Stimulated activated CD4-positive, alpha-beta T cell treated with anti-CD3 and anti-CD28 coated beads, Interleukin-4, amount 100 ng/mL, for 1 hour (primary cell): ENCODE measurements at regions not wholly inside any gene's neighbourhood (a gene's known extent, or its start where the extent isn't known, plus 50 kb on each side); places are given as distances from the start of the nearest gene placed in this dataset.

Experiments used
- DNase-seq: peaks from one replicate; pipeline ENCODE4 v3.0.0-alpha.2; 2020

GRCh38 chr14:65286443-65286842 lies 126.1 kb upstream of the FUT8 start:
- DNase-seq: no peak

DNA sequence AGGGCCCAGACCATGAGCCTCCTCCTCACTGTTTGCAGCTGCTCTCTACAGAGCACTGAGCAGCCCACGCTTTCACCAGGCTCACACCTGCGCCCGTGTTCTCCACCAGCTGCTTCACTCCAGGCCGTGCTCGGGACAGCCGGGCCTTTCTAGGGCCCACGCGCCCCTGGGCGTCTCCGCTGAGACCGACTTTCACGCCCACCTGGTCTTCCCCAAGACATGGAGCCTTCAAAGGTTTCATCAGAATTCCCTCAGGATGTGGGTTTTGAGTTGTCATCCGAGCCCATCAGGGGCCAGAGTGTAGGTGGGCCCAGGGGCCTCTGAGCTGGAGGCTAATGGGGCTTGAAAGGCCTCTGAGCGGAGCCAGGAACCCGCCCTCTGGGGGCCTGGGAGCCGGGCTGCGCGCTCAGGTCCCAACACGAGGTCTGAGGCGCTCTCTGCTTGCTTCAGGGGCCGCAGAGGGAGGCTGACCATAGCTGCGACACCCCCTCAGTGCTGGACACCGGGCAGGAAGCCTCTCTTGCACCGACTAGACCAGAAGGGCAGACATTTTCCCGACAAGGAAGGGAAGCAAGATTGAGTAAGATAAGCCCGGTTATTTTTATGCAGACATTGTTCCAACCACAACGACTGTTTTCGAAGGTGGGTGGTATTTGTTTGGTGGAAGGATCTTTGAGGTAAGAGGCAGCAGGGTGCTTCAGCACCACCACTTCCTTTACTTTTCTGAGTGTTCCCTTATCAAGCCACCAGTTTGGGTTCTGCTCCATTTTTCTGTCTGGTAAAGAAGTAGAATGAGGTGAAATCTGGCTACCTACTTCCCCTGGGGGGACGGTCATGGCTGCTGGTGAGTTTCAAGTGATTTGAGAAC lies 125.0 kb upstream of the FUT8 start:
- peak; percentile 50 for DNase-seq

- DNase-seq: peak; percentile 21
These were observed 121.7 kb upstream of the FUT8 start for GRCh38 chr14:65290830-65291229.

- no peak for DNase-seq
These were observed 121.0 kb upstream of the FUT8 start for GRCh38 chr14:65291531-65291930.

GRCh38 chr14:65294816-65295215 lies 117.7 kb upstream of the FUT8 start:
- no peak for DNase-seq

GRCh38 chr14:65296402-65296801 lies 116.1 kb upstream of the FUT8 start:
- DNase-seq: no peak

- DNase-seq: no peak
These were observed 115.7 kb upstream of the FUT8 start for GRCh38 chr14:65296876-65297275.

- DNase-seq: no peak
These were observed 114.8 kb upstream of the FUT8 start for GRCh38 chr14:65297744-65298143.

DNA sequence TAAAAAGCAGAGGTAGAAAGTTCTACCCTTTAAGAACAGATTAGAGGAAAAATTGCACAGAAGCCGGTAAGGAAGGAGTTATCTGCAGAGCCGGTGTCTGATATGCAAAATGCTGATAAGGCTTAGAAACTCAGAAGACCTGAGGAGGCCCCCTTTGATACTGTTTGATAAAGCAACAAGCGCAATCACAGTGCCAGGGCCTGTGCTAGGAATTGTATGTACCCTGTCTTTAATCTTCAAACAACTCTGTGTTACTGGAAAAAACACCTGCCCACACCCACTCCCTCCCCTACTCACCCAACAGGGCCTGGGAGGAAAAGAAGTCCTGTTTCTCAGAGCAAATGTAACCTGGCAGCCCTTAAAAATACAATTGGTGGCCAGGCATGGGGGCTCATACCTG lies 112.7 kb upstream of the FUT8 start:
- DNase-seq: no peak

DNA sequence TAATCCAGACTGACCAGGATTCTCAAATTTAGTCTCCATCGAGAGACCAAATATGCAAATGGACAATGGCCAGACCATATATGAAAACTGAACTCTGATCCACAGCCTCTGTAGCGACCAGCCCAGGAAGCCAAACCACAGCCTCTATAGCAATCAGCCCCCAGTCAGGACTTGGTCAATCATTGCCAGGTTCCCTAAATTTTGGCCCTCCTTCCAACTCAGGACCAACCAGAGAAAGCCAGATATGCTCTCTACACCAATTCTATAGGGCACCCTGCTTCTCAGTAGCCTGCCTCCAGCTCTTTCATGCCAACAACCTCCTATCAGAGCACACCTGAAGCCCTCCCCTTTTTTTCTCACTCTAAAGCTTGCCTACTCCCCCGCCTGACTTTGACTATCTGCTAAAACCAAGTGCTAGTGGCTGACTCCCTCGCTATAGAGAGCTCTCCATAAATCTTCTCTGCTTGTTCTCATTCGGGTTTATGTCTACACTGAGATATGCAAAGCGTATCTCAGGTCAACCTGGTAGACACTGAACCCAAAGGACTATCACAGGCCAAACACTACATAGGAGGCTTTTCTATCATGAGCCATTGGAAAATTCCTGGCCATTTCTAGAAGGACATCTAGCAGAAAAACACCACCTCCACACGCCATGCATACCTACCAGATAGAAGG lies 110.5 kb upstream of the FUT8 start:
- DNase-seq: no peak

DNA sequence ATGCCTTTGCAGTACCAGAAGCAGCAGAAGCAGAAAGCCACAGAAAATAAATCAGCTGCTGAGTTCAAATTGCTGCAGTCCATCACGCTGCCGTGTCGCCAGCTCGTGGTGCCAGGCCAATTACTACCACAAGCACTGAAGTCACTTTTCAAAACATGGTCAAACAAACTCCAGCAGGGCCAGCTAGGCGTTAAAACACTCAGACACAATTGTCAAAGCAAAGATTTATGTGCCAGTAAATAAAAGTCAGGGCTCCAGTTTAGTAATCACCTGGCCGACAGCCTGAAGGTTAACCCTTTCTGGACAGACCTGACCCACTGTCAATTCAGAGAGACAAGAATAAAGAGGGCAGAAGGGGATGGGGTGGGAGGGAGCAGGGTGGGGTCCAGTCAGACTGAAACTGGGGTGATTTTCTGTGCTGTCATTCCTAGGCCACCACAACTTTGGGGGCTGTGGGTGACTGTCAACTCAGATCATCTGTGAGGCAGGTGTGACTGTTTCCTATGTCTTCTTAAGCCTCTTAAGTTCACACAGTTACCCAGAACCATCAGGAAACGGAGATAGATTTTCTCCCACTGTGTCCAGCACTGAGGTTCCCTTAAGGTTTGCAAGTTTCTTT lies 109.8 kb upstream of the FUT8 start:
- DNase-seq: no peak

DNA sequence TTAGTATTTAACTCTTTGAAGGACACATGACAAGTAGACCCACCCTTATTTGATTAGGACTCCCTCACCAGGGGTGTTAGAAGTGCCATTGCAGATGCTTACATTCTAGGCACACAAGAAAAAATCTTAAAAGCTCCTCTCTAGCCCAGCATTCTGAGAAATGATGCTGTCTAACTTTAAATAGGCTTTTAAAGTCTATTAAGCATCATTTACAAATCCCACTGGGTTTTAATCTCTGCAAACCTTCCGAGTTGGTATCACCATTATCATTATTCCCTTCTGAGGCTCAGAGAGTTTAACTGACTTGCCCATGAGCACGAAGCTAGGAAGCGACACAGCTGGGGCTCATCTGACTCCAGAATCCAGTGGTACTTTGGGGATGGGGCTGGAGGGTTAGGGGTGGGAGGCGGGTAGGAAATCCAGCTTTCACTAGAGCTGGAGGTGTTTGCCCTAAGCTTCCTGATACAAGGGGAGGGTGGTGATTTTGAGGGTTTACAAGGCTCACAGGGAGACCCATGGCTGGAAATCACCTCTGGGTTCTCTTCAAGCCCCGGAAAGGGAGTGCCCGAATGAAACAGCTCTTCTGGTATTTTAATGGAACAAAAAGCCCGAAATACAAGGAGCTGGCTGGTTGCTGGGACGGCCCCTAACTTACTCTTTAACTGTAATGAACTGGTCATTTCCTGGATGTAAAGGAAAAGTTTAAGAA lies 109.2 kb upstream of the FUT8 start:
- no peak for DNase-seq

- DNase-seq: no peak
These were observed 108.7 kb upstream of the FUT8 start for GRCh38 chr14:65303899-65304222.

DNA sequence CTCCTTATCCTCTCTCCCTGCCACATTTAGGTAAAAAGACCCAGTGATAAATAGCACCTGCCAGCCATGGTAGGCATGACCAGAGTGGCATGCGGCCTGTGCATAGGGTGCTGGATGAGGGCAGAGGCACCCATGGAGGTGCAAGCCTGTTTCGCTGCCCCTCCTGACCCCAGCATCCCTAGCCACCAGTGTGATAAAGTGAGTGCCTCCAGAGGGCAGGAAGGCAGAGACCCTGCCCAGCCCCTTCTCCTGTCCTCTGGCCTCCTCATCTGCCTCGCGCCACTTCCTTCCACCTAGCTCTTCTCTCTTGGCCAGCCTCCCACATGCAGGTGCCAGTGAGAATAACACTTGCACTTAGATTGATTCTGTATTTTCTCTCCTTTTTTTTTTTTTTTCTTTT lies 108.3 kb upstream of the FUT8 start:
- DNase-seq: no peak

DNA sequence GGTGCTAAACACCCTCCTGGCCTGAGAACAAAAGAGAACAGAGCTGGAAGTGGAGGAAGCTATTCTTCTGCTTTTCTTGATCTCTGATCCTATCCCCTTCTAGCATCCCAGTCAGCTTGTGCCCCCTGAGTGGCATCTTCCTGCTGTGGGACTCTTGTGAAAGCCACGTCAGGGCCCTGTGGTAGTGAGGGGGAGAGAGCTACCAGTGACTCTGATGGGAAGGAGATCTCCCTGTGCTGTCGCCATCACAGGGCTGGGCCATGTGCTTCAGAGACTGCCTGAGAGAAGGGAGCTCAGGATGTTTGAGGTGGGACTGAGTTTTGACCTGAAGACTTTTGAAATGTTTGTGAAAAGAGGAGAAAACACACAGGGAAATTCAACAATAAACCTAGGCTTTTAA lies 107.6 kb upstream of the FUT8 start:
- no peak for DNase-seq

- DNase-seq: no peak
These were observed 104.0 kb upstream of the FUT8 start for GRCh38 chr14:65308536-65308935.

GRCh38 chr14:65310568-65310967 lies 102.0 kb upstream of the FUT8 start:
- DNase-seq: no peak

GRCh38 chr14:65312859-65313258 lies 99.7 kb upstream of the FUT8 start:
- no peak for DNase-seq

DNA sequence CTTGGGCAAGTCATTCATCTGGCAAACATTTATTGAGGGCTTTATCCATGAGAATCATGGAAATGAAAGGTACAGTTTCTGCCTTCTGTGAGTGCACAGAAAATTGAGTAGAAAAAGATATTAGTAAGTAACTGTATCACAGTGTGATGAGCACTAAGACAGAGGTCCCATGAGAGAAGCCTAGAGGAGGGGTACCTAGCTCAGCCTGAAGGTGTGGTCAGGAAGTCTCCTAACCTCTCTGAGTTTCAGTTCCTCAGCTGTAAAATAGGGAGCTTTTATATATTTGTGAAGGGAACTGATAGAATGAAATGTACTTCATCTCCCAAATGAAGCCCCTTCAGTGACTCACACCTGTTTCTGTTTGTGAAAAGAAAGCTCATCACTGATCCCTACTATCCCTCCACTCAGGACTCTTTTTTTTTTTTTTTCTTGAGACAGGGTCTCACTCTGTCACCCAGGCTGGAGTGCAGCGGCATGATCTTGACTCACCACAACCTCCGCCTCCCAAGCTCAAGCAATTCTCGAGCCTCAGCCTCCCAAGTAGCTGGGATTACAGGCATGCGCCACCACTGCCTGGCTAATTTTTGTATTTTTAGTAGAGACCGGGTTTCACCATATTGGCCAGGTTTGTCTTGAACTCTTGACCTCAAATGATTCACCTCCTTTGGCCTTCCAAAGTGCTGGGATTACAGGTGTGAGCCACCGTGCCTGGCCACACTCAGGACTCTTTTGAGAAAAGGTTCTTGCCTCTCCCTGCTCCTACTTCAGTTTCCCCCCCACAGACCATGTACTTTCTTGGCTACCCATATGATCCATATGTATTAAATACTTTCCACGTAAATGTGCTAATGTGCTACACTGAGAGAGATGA lies 93.7 kb upstream of the FUT8 start:
- no peak for DNase-seq

DNA sequence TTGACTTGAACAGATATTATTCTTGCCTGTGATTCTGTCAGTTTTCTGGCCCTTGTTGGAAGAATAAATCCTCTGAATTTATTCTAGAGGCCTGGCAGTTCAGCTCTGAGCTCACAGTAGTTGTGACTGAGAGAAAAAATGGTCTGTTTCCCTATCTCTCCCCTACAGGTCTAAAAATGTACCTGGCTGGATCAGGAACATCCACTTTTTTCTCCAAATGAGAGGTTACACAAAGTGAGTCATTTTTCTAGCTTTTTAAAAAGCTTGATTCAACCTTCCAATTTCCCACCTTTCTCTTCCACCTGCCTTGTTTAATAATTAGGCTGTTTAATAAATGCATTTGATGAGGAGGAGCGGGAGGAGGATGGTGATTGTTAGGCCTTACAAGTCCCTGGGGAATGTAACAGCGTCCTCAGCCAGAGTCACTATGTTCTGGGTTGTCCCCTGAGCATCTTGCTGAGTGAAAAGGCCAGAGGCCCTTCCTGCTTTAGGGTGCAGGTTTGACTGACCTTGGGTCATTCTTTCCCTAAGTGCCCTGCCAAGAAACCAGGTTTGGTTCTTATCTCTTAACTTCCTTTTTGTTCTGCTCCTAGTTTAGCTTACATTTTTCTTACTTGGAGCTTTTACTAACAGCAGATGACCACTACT lies 91.7 kb upstream of the FUT8 start:
- DNase-seq: no peak

- no peak for DNase-seq
These were observed 91.1 kb upstream of the FUT8 start for GRCh38 chr14:65321370-65321875.

DNA sequence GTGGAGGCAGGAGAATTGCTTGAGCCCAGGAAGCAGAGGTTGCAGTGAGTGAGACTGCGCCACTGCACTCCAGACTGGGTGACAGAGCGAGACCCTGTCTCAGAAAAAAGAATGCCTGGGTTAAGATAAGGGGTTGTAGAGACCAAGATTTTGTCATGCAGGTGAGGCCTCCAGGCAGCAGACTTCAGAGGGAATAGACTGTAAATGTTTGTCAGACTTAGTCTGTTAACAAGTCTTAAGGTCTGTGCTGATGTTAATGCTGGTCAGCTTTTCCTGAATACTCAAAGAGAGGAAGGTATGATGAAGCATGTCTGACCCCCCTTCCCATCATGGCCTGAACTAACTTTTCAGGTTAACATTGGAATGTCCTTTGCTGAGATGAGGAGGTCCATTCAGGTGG lies 83.0 kb upstream of the FUT8 start:
- DNase-seq: no peak
